ENCODE measurements at regions not wholly inside any gene's neighbourhood (a gene's known extent, or its start where the extent isn't known, plus 50 kb on each side); places are given as distances from the start of the nearest gene placed in this dataset.
"Not testable (repeated sequence)": the region's sequence is repeated elsewhere in the genome, so short reads cannot be mapped to it uniquely, and the experiment has no call there.

- H2BK5ac ChIP-seq (ENCODE audit: low read depth, low read length, poor library complexity, severe bottlenecking); H4K91ac ChIP-seq (ENCODE audit: low read length); H3K27ac ChIP-seq (ENCODE audit: low read length, poor library complexity, severe bottlenecking); H2BK12ac ChIP-seq (ENCODE audit: low read length in 2 of 2); H2BK120ac ChIP-seq (ENCODE audit: low read depth, low read length); H2AFZ ChIP-seq (ENCODE audit: low read depth, low read length); H4K8ac ChIP-seq (ENCODE audit: low read length); H3K79me1 ChIP-seq (replicated peaks; ENCODE audit: low read length, poor library complexity, severe bottlenecking); DNase-seq; H3K23ac ChIP-seq (ENCODE audit: low read length in 2 of 2); H3K9ac ChIP-seq (ENCODE audit: low read length); H3K36me3 ChIP-seq (ENCODE audit: control insufficient read depth in 1 of 2, insufficient read depth in 2 of 2, low read depth in 1 of 2, low read length in 2 of 2); H3K4me3 ChIP-seq (ENCODE audit: insufficient read depth in 1 of 2, low read depth in 1 of 2, low read length in 2 of 2); H2AK5ac ChIP-seq (ENCODE audit: low read length, severe bottlenecking); H3K4me1 ChIP-seq (ENCODE audit: control insufficient read depth, insufficient read depth, low read depth, low read length); H2BK15ac ChIP-seq (ENCODE audit: low read depth, poor library complexity, severe bottlenecking); H3K18ac ChIP-seq (ENCODE audit: low read depth in 1 of 2, low read length in 2 of 2); H3K4me2 ChIP-seq (ENCODE audit: low read length, poor library complexity, severe bottlenecking); H3K4ac ChIP-seq (ENCODE audit: low read depth in 1 of 2, low read length in 2 of 2); H3K9me3 ChIP-seq (ENCODE audit: control insufficient read depth, low read length); H3K14ac ChIP-seq (ENCODE audit: low read length in 2 of 2): not testable (repeated sequence)
- peaks cover 0 to 20% of the 10 kb centered on the region in 2 experiments for H3K27me3 ChIP-seq (ENCODE audit: control insufficient read depth in 1 of 2, insufficient read depth in 1 of 2, low read length in 2 of 2)
- 47% methylated on average over 3 of the region's 5 CpGs for WGBS
Observed at GRCh38 chr11:71746263-71746662, 86.7 kb upstream of the DEFB108B start.

GRCh38 chr11:71748965-71749620 lies 83.9 kb upstream of the DEFB108B start:
- peaks cover 0 to 23% of the 10 kb centered on the region in 2 experiments for H3K27me3 ChIP-seq (ENCODE audit: control insufficient read depth in 1 of 2, insufficient read depth in 1 of 2, low read length in 2 of 2)
- not testable (repeated sequence) for H2BK5ac ChIP-seq (ENCODE audit: low read depth, low read length, poor library complexity, severe bottlenecking); H3K18ac ChIP-seq (ENCODE audit: low read depth in 1 of 2, low read length in 2 of 2); H2BK15ac ChIP-seq (ENCODE audit: low read depth, poor library complexity, severe bottlenecking); H3K4me1 ChIP-seq (ENCODE audit: control insufficient read depth, insufficient read depth, low read depth, low read length); H3K4me3 ChIP-seq (ENCODE audit: insufficient read depth in 1 of 2, low read depth in 1 of 2, low read length in 2 of 2); H2AFZ ChIP-seq (ENCODE audit: low read depth, low read length); H3K79me1 ChIP-seq (replicated peaks; ENCODE audit: low read length, poor library complexity, severe bottlenecking); H4K91ac ChIP-seq (ENCODE audit: low read length); H3K9ac ChIP-seq (ENCODE audit: low read length); H3K4ac ChIP-seq (ENCODE audit: low read depth in 1 of 2, low read length in 2 of 2); H2BK120ac ChIP-seq (ENCODE audit: low read depth, low read length); H2BK12ac ChIP-seq (ENCODE audit: low read length in 2 of 2); H3K36me3 ChIP-seq (ENCODE audit: control insufficient read depth in 1 of 2, insufficient read depth in 2 of 2, low read depth in 1 of 2, low read length in 2 of 2); H3K27ac ChIP-seq (ENCODE audit: low read length, poor library complexity, severe bottlenecking); H3K23ac ChIP-seq (ENCODE audit: low read length in 2 of 2); H3K4me2 ChIP-seq (ENCODE audit: low read length, poor library complexity, severe bottlenecking); H3K14ac ChIP-seq (ENCODE audit: low read length in 2 of 2); H3K9me3 ChIP-seq (ENCODE audit: control insufficient read depth, low read length); H2AK5ac ChIP-seq (ENCODE audit: low read length, severe bottlenecking); H4K8ac ChIP-seq (ENCODE audit: low read length)
- DNase-seq, result peak; percentile 37
- WGBS, result 25% methylated on average over 14 of the region's 14 CpGs

- H2AFZ ChIP-seq (ENCODE audit: low read depth, low read length); H3K14ac ChIP-seq (ENCODE audit: low read length in 2 of 2); H2BK120ac ChIP-seq (ENCODE audit: low read depth, low read length); H3K4me2 ChIP-seq (ENCODE audit: low read length, poor library complexity, severe bottlenecking); H2AK5ac ChIP-seq (ENCODE audit: low read length, severe bottlenecking); H3K27ac ChIP-seq (ENCODE audit: low read length, poor library complexity, severe bottlenecking); H2BK15ac ChIP-seq (ENCODE audit: low read depth, poor library complexity, severe bottlenecking); DNase-seq; H3K23ac ChIP-seq (ENCODE audit: low read length in 2 of 2); H2BK5ac ChIP-seq (ENCODE audit: low read depth, low read length, poor library complexity, severe bottlenecking); H3K36me3 ChIP-seq (ENCODE audit: control insufficient read depth in 1 of 2, insufficient read depth in 2 of 2, low read depth in 1 of 2, low read length in 2 of 2); H3K79me1 ChIP-seq (replicated peaks; ENCODE audit: low read length, poor library complexity, severe bottlenecking); H3K9me3 ChIP-seq (ENCODE audit: control insufficient read depth, low read length); H3K18ac ChIP-seq (ENCODE audit: low read depth in 1 of 2, low read length in 2 of 2); H3K9ac ChIP-seq (ENCODE audit: low read length); H4K8ac ChIP-seq (ENCODE audit: low read length); H3K4me1 ChIP-seq (ENCODE audit: control insufficient read depth, insufficient read depth, low read depth, low read length); H2BK12ac ChIP-seq (ENCODE audit: low read length in 2 of 2); H3K4ac ChIP-seq (ENCODE audit: low read depth in 1 of 2, low read length in 2 of 2); H4K91ac ChIP-seq (ENCODE audit: low read length); H3K4me3 ChIP-seq (ENCODE audit: insufficient read depth in 1 of 2, low read depth in 1 of 2, low read length in 2 of 2): not testable (repeated sequence)
- H3K27me3 ChIP-seq (ENCODE audit: control insufficient read depth in 1 of 2, insufficient read depth in 1 of 2, low read length in 2 of 2), result peaks cover 0 to 14% of the 10 kb centered on the region in 2 experiments
- 57% methylated on average over 8 of the region's 11 CpGs for WGBS
Observed at GRCh38 chr11:71750908-71751307, 82.1 kb upstream of the DEFB108B start.

GRCh38 chr11:71764695-71765491 lies 68.1 kb upstream of the DEFB108B start:
- WGBS, result 82% methylated on average over 15 of the region's 20 CpGs
- not testable (repeated sequence) for H3K27ac ChIP-seq (ENCODE audit: low read length, poor library complexity, severe bottlenecking); H3K36me3 ChIP-seq (ENCODE audit: control insufficient read depth in 1 of 2, insufficient read depth in 2 of 2, low read depth in 1 of 2, low read length in 2 of 2)

More at GRCh38 chr11:71764695-71765491, 68.1 kb upstream of the DEFB108B start:
- H2BK120ac ChIP-seq (ENCODE audit: low read depth, low read length); H3K4me3 ChIP-seq (ENCODE audit: insufficient read depth in 1 of 2, low read depth in 1 of 2, low read length in 2 of 2); H3K4ac ChIP-seq (ENCODE audit: low read depth in 1 of 2, low read length in 2 of 2); H2AK5ac ChIP-seq (ENCODE audit: low read length, severe bottlenecking); H3K14ac ChIP-seq (ENCODE audit: low read length in 2 of 2); H3K9me3 ChIP-seq (ENCODE audit: control insufficient read depth, low read length); H4K91ac ChIP-seq (ENCODE audit: low read length); H3K4me1 ChIP-seq (ENCODE audit: control insufficient read depth, insufficient read depth, low read depth, low read length); H2AFZ ChIP-seq (ENCODE audit: low read depth, low read length); H2BK12ac ChIP-seq (ENCODE audit: low read length in 2 of 2); H3K9ac ChIP-seq (ENCODE audit: low read length); H2BK5ac ChIP-seq (ENCODE audit: low read depth, low read length, poor library complexity, severe bottlenecking); H3K18ac ChIP-seq (ENCODE audit: low read depth in 1 of 2, low read length in 2 of 2); H4K8ac ChIP-seq (ENCODE audit: low read length); H2BK15ac ChIP-seq (ENCODE audit: low read depth, poor library complexity, severe bottlenecking); H3K4me2 ChIP-seq (ENCODE audit: low read length, poor library complexity, severe bottlenecking); H3K23ac ChIP-seq (ENCODE audit: low read length in 2 of 2); H3K79me1 ChIP-seq (replicated peaks; ENCODE audit: low read length, poor library complexity, severe bottlenecking): not testable (repeated sequence)
- H3K27me3 ChIP-seq (ENCODE audit: control insufficient read depth in 1 of 2, insufficient read depth in 1 of 2, low read length in 2 of 2), result peaks cover 0 to 10% of the 10 kb centered on the region in 2 experiments
- peak; percentile 12 for DNase-seq
